ENCODE measurements at regions not wholly inside any gene's neighbourhood (a gene's known extent, or its start where the extent isn't known, plus 50 kb on each side); places are given as distances from the start of the nearest gene placed in this dataset.

- TF ChIP-seq ZBTB11 (tag by site-specific recombination; conservative IDR thresholded peaks at IDR 0.05; ENCODE audit: low read depth), result no peak
- TF ChIP-seq ZNF341 (tag by site-specific recombination; IDR thresholded peaks at IDR 0.05; ENCODE audit: low read depth), result no peak
- no peak for TF ChIP-seq ZNF146 (tag by site-specific recombination; IDR thresholded peaks at IDR 0.05)
- TF ChIP-seq SETDB1 (IDR thresholded peaks at IDR 0.05; ENCODE audit: insufficient read length, low read length), result no peak
- no peak for TF ChIP-seq ZNF311 (tag by site-specific recombination; IDR thresholded peaks at IDR 0.05; ENCODE audit: borderline replicate concordance)
- TF ChIP-seq ZNF707 (tag by site-specific recombination; IDR thresholded peaks at IDR 0.05), result no peak
- no peak for TF ChIP-seq ZEB2 (tag by site-specific recombination; IDR thresholded peaks at IDR 0.05)
- no peak for TF ChIP-seq ZNF670 (tag by site-specific recombination; IDR thresholded peaks at IDR 0.05; ENCODE audit: low read depth)
- TF ChIP-seq ZNF121 (tag by site-specific recombination; IDR thresholded peaks at IDR 0.05), result no peak
Observed at GRCh38 chr5:107135391-107135790, 535.3 kb downstream of the EFNA5 start (continued).

GRCh38 chr5:107134931-107135330 is 535.8 kb downstream of the EFNA5 start:
- CTCF ChIA-PET, result interaction anchor here (0.5 to 0.6 kb wide), 3 partner anchors 32 to 396 kb away, joined by 3 to 4 read pairs (median 3); no protein-coding TSS in a partner anchor
- no peaks in the 10 kb centered on the region for H3K4me1 ChIP-seq (ENCODE audit: control insufficient read depth, insufficient read depth, low read length)
- H3K4me3 ChIP-seq (ENCODE audit: low read depth, low read length), result no peak overlapping the region
- H3K27ac ChIP-seq (ENCODE audit: extremely low read depth, low read depth, low read length), result no peak overlapping the region
- no peaks in the 10 kb centered on the region for H3K9me3 ChIP-seq (ENCODE audit: control insufficient read depth, insufficient read depth, low read depth, low read length)
- no peaks in the 10 kb centered on the region for H3K36me3 ChIP-seq (ENCODE audit: control insufficient read depth in 2 of 2, insufficient read depth in 1 of 2, low read length in 2 of 2)
- POLR2A ChIA-PET, result no interaction called here
- TF ChIP-seq TSHZ1 (tag by site-specific recombination; IDR thresholded peaks at IDR 0.05; ENCODE audit: borderline replicate concordance), result no peak
- no peak for TF ChIP-seq PRDM4 (tag by site-specific recombination; IDR thresholded peaks at IDR 0.05)
- TF ChIP-seq ZNF362 (tag by site-specific recombination; IDR thresholded peaks at IDR 0.05), result no peak
- no peak for TF ChIP-seq OVOL3 (tag by site-specific recombination; IDR thresholded peaks at IDR 0.05)
- no peak for TF ChIP-seq ZNF580 (tag by site-specific recombination; IDR thresholded peaks at IDR 0.05)
- no peak for TF ChIP-seq ZNF560 (tag by site-specific recombination; IDR thresholded peaks at IDR 0.05; ENCODE audit: borderline replicate concordance)
- TF ChIP-seq ZNF214 (tag by site-specific recombination; IDR thresholded peaks at IDR 0.05; ENCODE audit: borderline replicate concordance), result no peak
- TF ChIP-seq REPIN1 (tag by site-specific recombination; IDR thresholded peaks at IDR 0.05; ENCODE audit: low read depth), result no peak
- no peak for TF ChIP-seq ZBTB49 (tag by site-specific recombination; IDR thresholded peaks at IDR 0.05; ENCODE audit: low read depth)
- no peak for TF ChIP-seq ZNF501 (tag by site-specific recombination; IDR thresholded peaks at IDR 0.05)
- TF ChIP-seq ZNF843 (tag by site-specific recombination; IDR thresholded peaks at IDR 0.05), result no peak
- TF ChIP-seq ZNF544 (tag by site-specific recombination; IDR thresholded peaks at IDR 0.05), result no peak
- TF ChIP-seq ATF2 (tag by site-specific recombination; IDR thresholded peaks at IDR 0.05; ENCODE audit: low read depth), result no peak
- TF ChIP-seq ZNF146 (tag by site-specific recombination; IDR thresholded peaks at IDR 0.05), result no peak

All from HEK293 (cell line).